OCI-LY1 (cell line): ENCODE measurements at regions not wholly inside any gene's neighbourhood (a gene's known extent, or its start where the extent isn't known, plus 50 kb on each side); places are given as distances from the start of the nearest gene placed in this dataset.

ENCODE experiments used
- H2AFZ ChIP-seq: fragments of 200-600 bp; sonication (generic), shearing (Covaris generic); 2 replicates; pipeline ENCODE4 v1.6.0; 2014; ENCODE audit warnings: antibody characterized with exemption, mild to moderate bottlenecking, low read length
- H3F3A ChIP-seq: fragments of 200-600 bp; sonication (generic), shearing (Covaris generic); 2 replicates; pipeline ENCODE4 v1.6.0; 2014; ENCODE audit warnings: mild to moderate bottlenecking, antibody characterized with exemption, low read length, moderate library complexity; ENCODE audit not compliant: insufficient read depth
- H3K27ac ChIP-seq: fragments of 200-600 bp; sonication (generic); 2 replicates; pipeline ENCODE4 v1.5.1; 2014; ENCODE audit warnings: low read length, mixed run types, mild to moderate bottlenecking, low read depth; ENCODE audit not compliant: poor library complexity, severe bottlenecking
- H3K27me3 ChIP-seq: fragments of 200-600 bp; sonication (generic); 2 replicates; pipeline ENCODE4 v1.6.0; 2014; ENCODE audit warnings: antibody characterized with exemption, mild to moderate bottlenecking, low read length, moderate library complexity; ENCODE audit not compliant: insufficient read depth
- H3K36me3 ChIP-seq: fragments of 200-600 bp; sonication (generic); 2 replicates; pipeline ENCODE4 v1.6.1; 2014; ENCODE audit warnings: mild to moderate bottlenecking, antibody characterized with exemption, low read length, moderate library complexity, mixed read lengths; ENCODE audit not compliant: insufficient read depth
- H3K4me1 ChIP-seq: fragments of 200-600 bp; sonication (generic); 2 replicates; pipeline ENCODE4 v1.5.1; 2014; ENCODE audit warnings: mild to moderate bottlenecking, low read length, moderate library complexity; ENCODE audit not compliant: insufficient read depth, severe bottlenecking
- H3K4me2 ChIP-seq: fragments of 200-600 bp; sonication (generic), shearing (Covaris generic); 2 replicates; pipeline ENCODE4 v1.6.1; 2014; ENCODE audit warnings: low read length
- H3K4me3 ChIP-seq: fragments of 200-600 bp; sonication (generic); 2 replicates; pipeline ENCODE4 v1.5.1; 2014; ENCODE audit warnings: low read length, low read depth, mild to moderate bottlenecking, mixed read lengths; ENCODE audit not compliant: poor library complexity, severe bottlenecking
- H3K79me2 ChIP-seq: fragments of 200-600 bp; shearing (Covaris generic); 2 replicates; pipeline ENCODE4 v1.6.1; 2016; ENCODE audit warnings: mixed run types, low read length, mixed read lengths; ENCODE audit not compliant: insufficient read depth
- H3K9ac ChIP-seq: fragments of 200-600 bp; sonication (generic), shearing (Covaris generic); 2 replicates; pipeline ENCODE4 v1.6.1; 2014; ENCODE audit warnings: mild to moderate bottlenecking, low read length, mixed read lengths
- H3K9me2 ChIP-seq: fragments of 200-600 bp; sonication (generic), shearing (Covaris generic); 2 replicates; pipeline ENCODE4 v1.6.1; 2014; ENCODE audit warnings: low read depth, mild to moderate bottlenecking, low read length, mixed read lengths
- H3K9me3 ChIP-seq: fragments of 200-600 bp; shearing (Covaris generic); 2 replicates; pipeline ENCODE4 v1.6.1; 2014; ENCODE audit warnings: low read length, mixed read lengths
- H4K20me1 ChIP-seq: fragments of 200-600 bp; sonication (generic), shearing (Covaris generic); 2 replicates; pipeline ENCODE4 v1.6.0; 2016; ENCODE audit warnings: mild to moderate bottlenecking, low read length; ENCODE audit not compliant: insufficient read depth
- EZH2 ChIP-seq: fragments of 200-600 bp; sonication (generic), shearing (Covaris generic); IDR thresholded peaks from 2 replicates; pipeline ENCODE4 v1.8.0; 2017; ENCODE audit warnings: borderline replicate concordance, mixed run types, mild to moderate bottlenecking, antibody characterized with exemption, low read length, moderate library complexity, mixed read lengths
- TF ChIP-seq, protein P1 (sequence below): fragments of 200-600 bp; sonication (generic), shearing (Covaris generic); IDR thresholded peaks from 2 replicates; pipeline ENCODE4 v1.5.1; 2017; ENCODE audit warnings: mild to moderate bottlenecking, antibody characterized with exemption, low read length, moderate library complexity, mixed read lengths

- H3K4me2 ChIP-seq, result no peak overlapping the region
- no peaks in the 10 kb centered on the region for H3K79me2 ChIP-seq
- H2AFZ ChIP-seq, result no peak overlapping the region
- no peaks in the 10 kb centered on the region for H3K9me2 ChIP-seq
- H3K27me3 ChIP-seq, result no peaks in the 10 kb centered on the region
- peaks cover 4% of the 10 kb centered on the region for H3K4me1 ChIP-seq
- no peaks in the 10 kb centered on the region for H4K20me1 ChIP-seq
- H3K4me3 ChIP-seq, result no peak overlapping the region
- H3K9me3 ChIP-seq, result peaks cover 23% of the 10 kb centered on the region
- H3K27ac ChIP-seq, result no peak overlapping the region
- no peaks in the 10 kb centered on the region for H3K36me3 ChIP-seq
- no peak for TF ChIP-seq EZH2
- TF ChIP-seq, protein P1, sequence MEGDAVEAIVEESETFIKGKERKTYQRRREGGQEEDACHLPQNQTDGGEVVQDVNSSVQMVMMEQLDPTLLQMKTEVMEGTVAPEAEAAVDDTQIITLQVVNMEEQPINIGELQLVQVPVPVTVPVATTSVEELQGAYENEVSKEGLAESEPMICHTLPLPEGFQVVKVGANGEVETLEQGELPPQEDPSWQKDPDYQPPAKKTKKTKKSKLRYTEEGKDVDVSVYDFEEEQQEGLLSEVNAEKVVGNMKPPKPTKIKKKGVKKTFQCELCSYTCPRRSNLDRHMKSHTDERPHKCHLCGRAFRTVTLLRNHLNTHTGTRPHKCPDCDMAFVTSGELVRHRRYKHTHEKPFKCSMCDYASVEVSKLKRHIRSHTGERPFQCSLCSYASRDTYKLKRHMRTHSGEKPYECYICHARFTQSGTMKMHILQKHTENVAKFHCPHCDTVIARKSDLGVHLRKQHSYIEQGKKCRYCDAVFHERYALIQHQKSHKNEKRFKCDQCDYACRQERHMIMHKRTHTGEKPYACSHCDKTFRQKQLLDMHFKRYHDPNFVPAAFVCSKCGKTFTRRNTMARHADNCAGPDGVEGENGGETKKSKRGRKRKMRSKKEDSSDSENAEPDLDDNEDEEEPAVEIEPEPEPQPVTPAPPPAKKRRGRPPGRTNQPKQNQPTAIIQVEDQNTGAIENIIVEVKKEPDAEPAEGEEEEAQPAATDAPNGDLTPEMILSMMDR, result no peak
- H3K9ac ChIP-seq, result no peak overlapping the region
- H3F3A ChIP-seq, result no peaks in the 10 kb centered on the region
These were observed 70.1 kb downstream of the NPTX2 start for GRCh38 chr7:98687111-98687751.

- Histone ChIP-seq H3K27ac (no peak overlapping the region), H3K9me3 (peaks cover 30% of the 10 kb centered on the region), H3K27me3 (no peaks in the 10 kb centered on the region), H4K20me1 (no peaks in the 10 kb centered on the region), H3K4me3 (no peak overlapping the region), H3K4me2 (no peak overlapping the region), H3F3A (no peaks in the 10 kb centered on the region), H3K9ac (no peak overlapping the region), H3K36me3 (no peaks in the 10 kb centered on the region; the same call in 1 of the 2 replicates), H3K79me2 (no peaks in the 10 kb centered on the region), H2AFZ (no peak overlapping the region), H3K4me1 (no peaks in the 10 kb centered on the region), H3K9me2 (no peaks in the 10 kb centered on the region)
- TF ChIP-seq, protein P1, result no peak
- no peak for TF ChIP-seq EZH2
These were observed 74.5 kb downstream of the NPTX2 start for GRCh38 chr7:98691619-98692018.

- Histone ChIP-seq H4K20me1 (no peaks in the 10 kb centered on the region), H3K79me2 (no peaks in the 10 kb centered on the region), H3K9me3 (peaks cover 27% of the 10 kb centered on the region), H3K36me3 (no peaks in the 10 kb centered on the region; the same call in 1 of the 2 replicates), H3K9ac (no peak overlapping the region), H3K4me3 (no peak overlapping the region), H3K27ac (no peak overlapping the region), H2AFZ (no peak overlapping the region), H3K27me3 (no peaks in the 10 kb centered on the region), H3K4me1 (peaks cover 35% of the 10 kb centered on the region), H3K4me2 (no peak overlapping the region), H3K9me2 (no peaks in the 10 kb centered on the region), H3F3A (no peaks in the 10 kb centered on the region)
- TF ChIP-seq EZH2, result no peak
- TF ChIP-seq, protein P1, result no peak
These were observed 80.0 kb downstream of the NPTX2 start for GRCh38 chr7:98697083-98697482.
